ENCODE measurements at regions not wholly inside any gene's neighbourhood (a gene's known extent, or its start where the extent isn't known, plus 50 kb on each side); places are given as distances from the start of the nearest gene placed in this dataset.
A peak's percentile ranks its signal among the peaks of the same experiment; 100 is the strongest.

GRCh38 chr18:71114550-71115210 is 825.8 kb downstream of the SOCS6 start:
- no peaks in the 10 kb centered on the region for H3K4me1 ChIP-seq

DNA sequence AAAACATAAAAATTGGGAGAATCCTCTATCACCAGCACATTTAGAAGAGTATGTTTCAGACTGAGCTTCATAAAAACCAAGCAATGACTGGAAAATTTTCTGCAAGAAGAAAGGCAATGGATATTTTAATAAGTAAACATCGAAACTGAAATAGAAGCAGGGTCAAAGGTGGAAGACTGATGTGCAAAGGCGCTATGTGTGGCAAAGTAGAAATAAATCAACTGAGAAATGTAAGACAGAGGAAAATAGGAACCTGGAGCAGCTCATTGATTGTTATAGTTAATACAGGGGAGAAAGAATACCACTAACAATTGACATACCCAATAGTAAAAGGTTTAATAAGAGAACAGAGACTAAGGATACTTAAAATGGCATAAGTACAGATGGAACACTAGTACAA is 818.4 kb downstream of the SOCS6 start:
- Histone ChIP-seq H3K27me3 (no peaks in the 10 kb centered on the region), H3K4me3 (no peak overlapping the region), H3K27ac (peak overlapping the region; percentile 87 to 92), H3K4me1 (peaks cover 0 to 38% (median 16%) of the 10 kb centered on the region in 4 donors), H3K36me3 (no peaks in the 10 kb centered on the region), H3K9me3 (no peaks in the 10 kb centered on the region)
- intact Hi-C loops (cut with DNase I; ENCODE audit: low total_unique reads): no loop called here
- DNase-seq: no peak
- TF ChIP-seq, protein P1, sequence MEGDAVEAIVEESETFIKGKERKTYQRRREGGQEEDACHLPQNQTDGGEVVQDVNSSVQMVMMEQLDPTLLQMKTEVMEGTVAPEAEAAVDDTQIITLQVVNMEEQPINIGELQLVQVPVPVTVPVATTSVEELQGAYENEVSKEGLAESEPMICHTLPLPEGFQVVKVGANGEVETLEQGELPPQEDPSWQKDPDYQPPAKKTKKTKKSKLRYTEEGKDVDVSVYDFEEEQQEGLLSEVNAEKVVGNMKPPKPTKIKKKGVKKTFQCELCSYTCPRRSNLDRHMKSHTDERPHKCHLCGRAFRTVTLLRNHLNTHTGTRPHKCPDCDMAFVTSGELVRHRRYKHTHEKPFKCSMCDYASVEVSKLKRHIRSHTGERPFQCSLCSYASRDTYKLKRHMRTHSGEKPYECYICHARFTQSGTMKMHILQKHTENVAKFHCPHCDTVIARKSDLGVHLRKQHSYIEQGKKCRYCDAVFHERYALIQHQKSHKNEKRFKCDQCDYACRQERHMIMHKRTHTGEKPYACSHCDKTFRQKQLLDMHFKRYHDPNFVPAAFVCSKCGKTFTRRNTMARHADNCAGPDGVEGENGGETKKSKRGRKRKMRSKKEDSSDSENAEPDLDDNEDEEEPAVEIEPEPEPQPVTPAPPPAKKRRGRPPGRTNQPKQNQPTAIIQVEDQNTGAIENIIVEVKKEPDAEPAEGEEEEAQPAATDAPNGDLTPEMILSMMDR (IDR thresholded peaks at IDR 0.05): no peak

More at GRCh38 chr18:71114550-71115210, 825.8 kb downstream of the SOCS6 start:
- intact Hi-C loops (cut with DNase I; ENCODE audit: low total_unique reads): no loop called here
- H3K27ac ChIP-seq: no peak overlapping the region
- H3K9me3 ChIP-seq: no peaks in the 10 kb centered on the region
- DNase-seq: no peak
- no peak overlapping the region for H3K4me3 ChIP-seq
- H3K27me3 ChIP-seq: no peaks in the 10 kb centered on the region
- TF ChIP-seq, protein P1 (IDR thresholded peaks at IDR 0.05): no peak
- H3K36me3 ChIP-seq: no peaks in the 10 kb centered on the region

DNA sequence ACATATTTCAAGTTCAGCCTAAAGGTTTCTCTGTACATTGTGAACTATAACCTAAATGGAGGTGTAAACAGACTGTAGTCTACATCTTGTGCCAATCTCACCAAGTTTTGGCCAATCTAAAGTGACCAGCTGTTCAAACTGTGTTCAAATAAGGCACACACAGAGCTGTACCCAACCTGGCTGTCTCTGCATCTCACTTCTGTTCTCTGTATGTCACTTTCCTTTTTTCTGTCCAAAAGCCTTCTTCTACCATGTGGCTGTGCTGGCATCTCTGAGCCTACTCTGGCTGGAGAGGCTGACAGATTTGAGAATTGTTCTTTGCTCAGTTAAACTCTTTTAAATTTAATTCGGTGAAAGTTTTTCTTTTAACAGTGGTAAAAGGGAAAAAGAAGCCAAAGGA is 817.9 kb downstream of the SOCS6 start:
- DNase-seq: no peak
- TF ChIP-seq, protein P1 (IDR thresholded peaks at IDR 0.05): no peak
- Histone ChIP-seq H3K4me3 (no peak overlapping the region), H3K27ac (peak overlapping the region; percentile 87 to 92), H3K4me1 (peaks cover 0 to 38% (median 16%) of the 10 kb centered on the region in 4 donors), H3K9me3 (no peaks in the 10 kb centered on the region), H3K36me3 (no peaks in the 10 kb centered on the region), H3K27me3 (no peaks in the 10 kb centered on the region)
- intact Hi-C loops (cut with DNase I; ENCODE audit: low total_unique reads): no loop called here

DNA sequence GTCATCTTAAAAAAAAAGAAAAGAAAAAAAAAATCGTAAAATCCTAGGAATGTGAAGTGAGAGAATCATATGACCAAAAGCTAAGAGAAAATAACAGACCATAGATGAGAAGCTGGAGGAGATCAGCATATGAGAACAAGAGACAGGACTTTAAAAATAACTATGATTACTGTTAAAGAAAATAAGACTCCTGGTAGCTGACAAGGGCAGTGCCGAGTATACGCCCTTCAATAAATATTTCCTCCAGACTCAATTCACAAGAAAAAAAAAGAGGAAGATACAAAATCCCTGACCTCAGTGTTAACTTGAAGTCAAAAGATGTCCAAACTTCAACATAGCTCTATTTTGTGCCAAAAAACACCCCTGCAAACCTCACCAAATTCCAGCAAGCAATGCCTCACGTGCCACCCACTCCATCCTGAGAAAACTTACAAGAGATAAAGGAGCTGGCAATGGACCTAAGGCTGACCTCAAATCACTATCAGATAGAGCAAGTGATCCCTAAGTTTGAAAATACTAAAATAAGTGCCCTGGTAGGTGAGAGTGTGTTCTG is 817.2 kb downstream of the SOCS6 start:
- DNase-seq: no peak
- Histone ChIP-seq H3K27me3 (no peaks in the 10 kb centered on the region), H3K36me3 (no peaks in the 10 kb centered on the region), H3K4me1 (peaks cover 0 to 38% (median 16%) of the 10 kb centered on the region in 4 donors), H3K9me3 (no peaks in the 10 kb centered on the region), H3K27ac (peak overlapping the region; percentile 87 to 92), H3K4me3 (peak overlapping the region; percentile 24 to 35)
- TF ChIP-seq, protein P1 (IDR thresholded peaks at IDR 0.05): no peak
- intact Hi-C loops (cut with DNase I; ENCODE audit: low total_unique reads): no loop called here

DNA sequence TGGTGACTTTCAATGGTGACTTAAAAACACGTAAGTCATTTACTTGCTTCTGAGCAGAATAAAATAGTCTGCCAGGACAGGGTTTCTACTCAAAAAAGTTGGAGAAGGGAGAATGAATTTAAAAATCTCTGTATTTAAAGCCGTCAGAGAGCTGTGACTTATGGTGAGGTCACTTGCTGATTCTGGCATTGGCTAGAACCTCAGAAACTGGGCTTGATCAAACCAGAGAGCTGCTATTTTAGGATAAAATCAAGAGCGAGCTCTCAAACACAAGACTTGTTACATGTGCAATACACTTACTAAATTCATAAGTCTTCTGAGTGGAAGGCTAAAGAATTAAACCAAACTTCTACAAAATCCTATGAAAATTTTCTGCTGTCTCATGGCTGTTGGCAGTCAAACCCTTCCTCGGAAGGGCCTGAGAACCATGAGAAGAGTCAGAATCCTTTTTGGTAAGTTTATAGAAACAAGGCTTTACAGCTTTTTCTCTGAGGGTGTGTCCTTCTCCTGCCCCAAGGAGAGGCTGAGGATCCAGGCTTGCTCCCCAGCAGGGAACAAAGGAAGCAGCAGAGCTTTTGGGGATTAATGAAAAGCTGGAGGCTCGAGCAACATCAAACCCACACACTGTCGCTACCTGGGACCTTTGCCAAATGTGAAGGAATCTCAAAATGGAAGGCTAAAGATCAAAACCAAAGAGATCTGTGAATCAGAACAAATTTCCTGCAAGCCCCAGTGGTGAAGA is 816.4 kb downstream of the SOCS6 start:
- TF ChIP-seq, protein P1 (IDR thresholded peaks at IDR 0.05): no peak
- Histone ChIP-seq H3K27me3 (no peaks in the 10 kb centered on the region), H3K9me3 (no peaks in the 10 kb centered on the region), H3K4me3 (peak overlapping the region; percentile 24 to 35), H3K4me1 (peaks cover 0 to 38% (median 16%) of the 10 kb centered on the region in 4 donors), H3K36me3 (no peaks in the 10 kb centered on the region), H3K27ac (peak overlapping the region; percentile 87 to 92)
- intact Hi-C loops (cut with DNase I; ENCODE audit: low total_unique reads): no loop called here
- DNase-seq: peak in 1 of 2 donors; percentile 67

Measured in tibial artery (tissue), 4 donors.